GM20000 (cell line): ENCODE measurements at regions not wholly inside any gene's neighbourhood (a gene's known extent, or its start where the extent isn't known, plus 50 kb on each side); places are given as distances from the start of the nearest gene placed in this dataset.

Experiments used
- DNase-seq: peaks from one replicate; pipeline ENCODE4 v3.0.0; 2012; ENCODE audit warnings: low spot score
- CTCF ChIP-seq: IDR thresholded peaks from 2 replicates; pipeline ENCODE4 v1.5.1; 2012; ENCODE audit warnings: mild to moderate bottlenecking, control low read depth; ENCODE audit errors: extremely low read depth, missing control alignments

GRCh38 chr10:52481986-52482555 is 168.0 kb downstream of the DKK1 start:
- DNase-seq, result no peak
- TF ChIP-seq CTCF, result no peak

GRCh38 chr10:52483587-52483986 is 169.5 kb downstream of the DKK1 start:
- no peak for DNase-seq
- TF ChIP-seq CTCF, result no peak

- TF ChIP-seq CTCF, result no peak
- no peak for DNase-seq
Measured at GRCh38 chr10:52484206-52485065, 170.4 kb downstream of the DKK1 start.

- no peak for TF ChIP-seq CTCF
- no peak for DNase-seq
Measured at GRCh38 chr10:52485462-52485861, 171.4 kb downstream of the DKK1 start.

- DNase-seq, result no peak
Measured at GRCh38 chr10:52486840-52487611, 172.9 kb downstream of the DKK1 start.

GRCh38 chr10:52488606-52489485 is 174.8 kb downstream of the DKK1 start:
- no peak for TF ChIP-seq CTCF
- no peak for DNase-seq

More at GRCh38 chr10:52486840-52487611, 172.9 kb downstream of the DKK1 start:
- TF ChIP-seq CTCF, result no peak
